GM21515 (cell line): ENCODE measurements at regions not wholly inside any gene's neighbourhood (a gene's known extent, or its start where the extent isn't known, plus 50 kb on each side); places are given as distances from the start of the nearest gene placed in this dataset.

Experiments
- ATAC-seq: cut with Tn5 transposase; IDR thresholded peaks from one replicate; pipeline ENCODE4 v1.9.1; 2021; ENCODE audit not compliant: unreplicated experiment

DNA sequence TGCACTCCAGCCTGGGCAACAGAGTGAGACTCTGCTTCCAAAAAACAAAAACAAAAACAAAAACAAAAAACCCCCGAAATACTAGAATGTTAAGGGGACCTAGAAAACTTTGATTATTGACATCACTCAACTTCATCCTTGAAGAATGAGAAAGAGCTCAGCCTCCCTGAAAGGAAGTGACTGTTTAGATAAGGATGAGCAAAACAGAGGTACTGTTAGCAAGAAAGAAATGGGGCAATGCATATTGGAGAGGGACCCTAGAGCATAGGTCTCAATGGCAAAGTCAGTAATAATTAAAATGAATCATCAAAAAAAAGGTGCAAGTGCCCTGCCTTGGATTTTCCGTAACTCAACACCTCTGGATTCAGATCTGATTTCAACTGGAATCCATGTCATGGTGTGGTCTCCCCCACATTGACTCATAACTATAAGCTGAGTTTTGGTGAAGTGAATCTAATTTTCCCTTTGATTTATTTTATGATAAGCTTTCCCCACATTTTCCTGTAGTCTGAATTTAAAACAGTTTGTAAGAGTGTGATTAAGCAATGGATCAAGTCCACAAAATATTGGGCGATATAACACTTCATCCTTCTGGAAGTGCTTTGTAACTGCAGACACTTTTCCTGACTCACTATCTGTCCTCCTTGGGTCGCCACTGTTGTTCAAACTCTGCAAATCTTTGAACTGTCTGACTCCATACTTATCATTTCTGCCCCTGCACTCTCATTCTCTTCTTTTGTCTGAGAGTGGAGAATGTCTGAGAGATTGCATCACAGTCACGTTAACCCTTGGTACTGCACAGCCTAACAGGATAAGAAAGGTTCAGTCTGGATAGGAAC, 224.8 kb upstream of the LYZL1 start:
- ATAC-seq, result no peak

DNA sequence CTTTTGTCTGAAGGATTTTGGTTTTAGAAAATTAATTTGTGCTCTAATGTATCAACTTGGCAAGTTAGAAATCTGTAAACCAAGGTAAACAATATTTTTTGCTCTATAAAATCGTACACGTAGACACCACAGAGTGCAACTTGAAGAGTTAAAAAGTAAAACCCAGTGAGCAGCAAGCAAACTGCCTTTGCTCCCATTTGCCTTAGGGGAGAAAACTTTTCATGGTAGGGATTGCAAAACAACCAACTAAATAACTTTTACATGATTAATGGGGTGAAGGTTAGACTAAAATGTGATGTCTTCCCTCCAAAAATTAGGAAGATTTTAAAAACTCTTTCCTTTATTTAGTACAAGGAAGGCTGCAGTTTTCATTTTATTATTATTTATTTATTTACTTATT, 224.2 kb upstream of the LYZL1 start:
- ATAC-seq, result no peak

GRCh38 chr10:29067161-29067560, 221.7 kb upstream of the LYZL1 start:
- ATAC-seq, result no peak

DNA sequence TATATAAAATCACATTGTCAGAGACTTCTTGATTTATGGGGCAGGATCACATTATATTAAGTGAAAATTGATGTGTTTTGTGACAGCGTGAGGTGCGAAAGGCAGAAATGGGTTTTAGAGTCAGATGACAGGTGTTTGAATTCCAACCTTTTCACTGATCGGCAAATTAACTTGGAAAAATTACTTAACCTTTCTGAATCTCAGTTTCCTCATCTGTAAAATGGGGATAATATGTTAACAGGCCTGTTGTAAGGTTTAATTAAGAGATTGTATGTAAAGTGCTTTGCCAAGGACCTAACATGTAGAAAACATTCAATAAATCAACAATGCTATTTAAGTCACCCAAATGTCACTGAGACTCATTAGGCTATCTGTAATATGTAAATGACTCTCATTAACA, 221.2 kb upstream of the LYZL1 start:
- no peak for ATAC-seq

GRCh38 chr10:29068302-29068701, 220.6 kb upstream of the LYZL1 start:
- ATAC-seq, result no peak

- no peak for ATAC-seq
Observed at GRCh38 chr10:29068966-29069365, 219.9 kb upstream of the LYZL1 start.

GRCh38 chr10:29069941-29070340, 218.9 kb upstream of the LYZL1 start:
- ATAC-seq, result no peak

- no peak for ATAC-seq
Observed at GRCh38 chr10:29078919-29079318, 210.0 kb upstream of the LYZL1 start.

DNA sequence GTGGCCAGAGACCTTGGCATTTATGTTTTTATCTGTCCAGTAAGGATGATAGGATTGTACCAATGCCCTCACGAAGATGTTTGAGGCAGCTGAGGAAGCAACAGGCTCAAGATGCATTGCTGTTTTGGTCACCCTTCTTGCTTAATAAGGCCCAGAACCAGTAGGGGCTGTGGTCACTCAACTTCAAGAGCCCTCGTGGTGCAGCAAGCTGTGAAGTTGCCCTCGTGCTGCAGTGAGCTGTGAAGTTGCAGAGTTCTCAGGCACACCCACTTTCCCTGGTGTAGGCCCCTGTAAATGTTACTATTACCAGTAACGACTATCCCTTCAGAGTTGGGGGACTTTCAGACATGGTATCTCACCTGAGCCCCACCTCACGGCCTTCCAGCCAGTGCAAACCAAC, 207.6 kb upstream of the LYZL1 start:
- ATAC-seq, result no peak

DNA sequence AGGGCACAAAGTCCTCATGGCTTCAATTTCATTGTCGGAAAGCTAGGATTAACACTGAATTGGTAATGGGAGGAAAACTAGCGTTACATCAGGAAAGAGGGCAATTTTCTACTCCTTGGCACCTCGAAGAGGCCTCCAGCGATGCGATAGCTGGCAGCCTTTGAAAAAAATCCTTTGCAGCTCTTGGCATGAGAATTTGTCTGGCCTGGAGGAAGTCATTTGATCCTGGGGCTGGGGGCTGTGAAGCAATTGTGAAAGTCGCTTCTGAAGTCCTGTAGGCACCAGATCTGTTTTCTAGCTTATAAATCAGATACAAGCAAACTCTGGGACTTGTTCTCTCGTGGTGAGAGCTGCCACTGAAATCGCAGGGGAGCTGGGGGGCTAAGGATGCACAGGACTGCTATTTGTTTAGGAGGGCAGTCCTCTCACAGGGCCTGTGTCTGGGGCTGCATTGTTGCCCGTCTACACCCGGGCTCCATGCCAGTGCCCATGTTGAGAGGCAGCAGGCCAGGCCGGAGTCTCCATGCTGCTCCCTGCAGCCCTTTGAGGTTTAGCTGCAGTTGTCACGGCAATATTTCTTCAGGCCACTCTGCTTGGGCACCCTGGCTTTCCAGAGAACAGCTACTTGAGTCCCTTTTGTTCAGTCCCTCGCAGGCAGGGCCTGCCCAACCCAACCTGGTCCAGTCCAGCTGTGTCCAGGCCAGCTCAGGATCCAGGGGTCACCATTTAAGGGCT, 206.8 kb upstream of the LYZL1 start:
- ATAC-seq, result no peak

- no peak for ATAC-seq
Observed at GRCh38 chr10:29083096-29083495, 205.8 kb upstream of the LYZL1 start.

DNA sequence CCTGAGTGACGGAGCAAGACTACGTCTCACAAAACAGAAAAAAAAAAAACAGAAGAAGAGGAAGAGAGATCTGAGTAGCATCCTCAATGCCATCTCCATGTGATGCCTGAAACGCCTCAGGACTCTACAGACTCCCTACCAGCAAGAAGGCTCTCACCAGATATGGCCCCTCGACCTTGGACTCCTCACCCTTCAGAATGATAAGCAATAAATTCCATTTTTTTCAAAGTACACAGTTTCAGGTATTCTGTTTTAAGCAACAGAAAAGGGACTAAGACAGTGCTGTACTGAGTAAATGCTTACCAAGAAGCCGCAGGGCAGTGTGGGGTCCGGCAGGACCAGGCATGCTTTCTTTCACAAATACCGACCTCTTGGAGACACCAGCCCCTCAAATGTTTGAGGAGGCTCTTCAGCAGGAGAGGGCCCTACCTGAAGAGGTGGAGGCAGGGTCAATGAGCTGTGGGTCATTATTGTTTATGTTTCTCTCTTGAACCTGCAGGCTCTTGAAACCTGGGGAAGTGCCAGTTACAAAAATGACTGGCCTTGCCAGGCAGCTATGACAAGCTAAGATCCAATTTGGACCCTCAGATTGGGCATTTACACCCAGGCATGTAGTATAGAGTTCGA, 204.1 kb upstream of the LYZL1 start:
- ATAC-seq, result no peak

DNA sequence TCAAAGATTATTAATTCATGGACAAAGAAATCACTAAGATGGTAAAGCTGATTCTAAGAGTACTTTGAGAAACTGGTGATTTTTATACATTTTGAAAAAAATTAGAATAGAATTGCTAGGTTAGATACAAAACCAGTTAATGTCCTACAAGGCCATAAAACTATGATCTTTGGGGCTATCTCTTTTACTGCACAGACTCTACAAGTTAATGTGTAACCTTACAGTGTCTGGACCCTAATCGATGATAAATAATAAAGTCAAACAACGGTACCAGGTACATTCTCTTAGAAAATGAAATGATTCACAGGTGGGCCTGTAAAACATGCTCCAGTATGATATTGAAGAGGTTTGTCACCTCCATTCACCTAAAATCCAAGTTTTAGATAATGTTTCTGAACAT, 199.8 kb upstream of the LYZL1 start:
- ATAC-seq, result no peak

GRCh38 chr10:29096303-29096824, 192.5 kb upstream of the LYZL1 start:
- ATAC-seq, result no peak

- no peak for ATAC-seq
Observed at GRCh38 chr10:29098423-29098822, 190.4 kb upstream of the LYZL1 start.

DNA sequence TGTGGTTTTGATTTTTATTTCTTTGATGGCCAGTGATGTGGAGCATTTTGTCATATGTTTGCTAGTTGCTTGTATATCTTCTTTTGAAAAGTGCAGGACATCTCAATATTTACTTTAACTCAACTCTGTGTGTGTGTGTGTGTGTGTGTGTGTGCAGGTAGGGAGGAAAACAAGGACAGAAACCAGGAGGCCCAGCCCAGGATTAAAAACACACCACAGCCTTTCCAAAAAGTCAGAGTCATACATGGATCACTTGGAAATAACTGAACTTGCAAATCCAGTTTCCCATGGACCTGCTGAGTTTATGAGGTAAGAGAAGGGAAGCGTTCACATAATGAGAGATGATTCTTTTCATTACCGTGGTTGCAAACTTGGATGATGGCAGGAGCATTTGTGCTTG, 189.9 kb upstream of the LYZL1 start:
- ATAC-seq, result no peak

- no peak for ATAC-seq
Observed at GRCh38 chr10:29099415-29099814, 189.5 kb upstream of the LYZL1 start.

GRCh38 chr10:29100505-29100904, 188.4 kb upstream of the LYZL1 start:
- no peak for ATAC-seq

DNA sequence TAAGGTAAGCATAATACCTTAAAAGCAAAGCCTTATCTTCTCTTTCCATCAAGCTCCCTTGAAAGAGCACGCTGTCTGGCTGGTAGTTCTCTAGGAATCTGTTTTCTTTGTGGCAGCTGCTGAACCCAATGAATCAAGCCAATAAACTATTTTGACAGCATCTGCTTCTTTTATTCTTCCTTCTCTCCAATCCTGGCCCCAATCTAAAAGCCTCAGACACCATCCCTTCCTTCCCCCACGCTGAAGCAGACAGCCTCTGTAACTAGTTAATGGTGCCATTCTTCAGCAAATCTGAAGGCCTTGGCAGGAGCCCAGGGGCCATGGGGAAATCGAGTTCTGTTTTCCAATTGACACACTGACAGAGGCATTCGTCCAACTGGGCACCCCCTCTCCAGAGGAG, 186.6 kb upstream of the LYZL1 start:
- ATAC-seq, result no peak

GRCh38 chr10:29102636-29103035, 186.2 kb upstream of the LYZL1 start:
- no peak for ATAC-seq

DNA sequence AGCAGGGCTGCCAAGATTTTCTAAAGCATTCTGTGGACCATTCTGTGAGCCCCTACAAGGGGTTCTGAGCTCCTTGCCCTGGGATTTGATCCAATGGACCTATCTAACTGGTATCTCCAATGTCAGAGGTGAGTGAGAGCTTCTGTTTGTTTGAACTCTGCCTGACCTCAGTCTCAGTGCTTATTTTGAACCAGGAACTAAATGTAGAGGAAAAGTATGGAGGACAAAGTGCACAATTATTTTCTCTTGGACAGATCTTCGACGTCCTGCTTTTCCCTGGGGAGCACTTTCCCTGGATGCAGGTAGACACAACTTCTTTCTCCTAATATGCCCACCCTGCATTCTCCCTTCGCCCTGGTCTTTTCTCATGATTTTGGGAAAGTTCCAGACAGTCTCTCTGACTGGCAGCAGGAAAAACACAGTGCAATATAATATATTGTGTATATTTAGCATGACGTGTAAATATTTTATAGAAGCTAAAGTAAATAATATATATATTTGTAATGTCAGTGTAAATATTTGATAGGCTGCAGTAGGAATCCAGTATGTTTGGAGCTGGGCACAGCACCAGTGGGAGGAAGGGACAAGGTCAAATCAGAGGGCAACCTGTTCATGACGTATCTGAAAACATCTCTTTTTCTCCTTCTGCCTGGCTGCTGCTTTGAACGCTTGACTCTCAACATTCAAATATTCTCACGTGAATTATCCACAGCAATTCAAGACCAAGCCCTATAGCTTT, 184.0 kb upstream of the LYZL1 start:
- ATAC-seq, result no peak
